Ishikawa (cell line): ENCODE measurements at regions not wholly inside any gene's neighbourhood (a gene's known extent, or its start where the extent isn't known, plus 50 kb on each side); places are given as distances from the start of the nearest gene placed in this dataset.

Experiments used
- CEBPB ChIP-seq: IDR thresholded peaks from 2 replicates; pipeline ENCODE4 v1.6.1; 2012
- CREB1 ChIP-seq: IDR thresholded peaks from 2 replicates; pipeline ENCODE4 v1.6.1; 2012; ENCODE audit warnings: low read depth
- EGR1 ChIP-seq: IDR thresholded peaks from 2 replicates; pipeline ENCODE4 v1.6.1; 2012
- EP300 ChIP-seq: IDR thresholded peaks from 2 replicates; pipeline ENCODE4 v1.6.1; 2012; ENCODE audit warnings: borderline replicate concordance
- FOXM1 ChIP-seq: IDR thresholded peaks from 2 replicates; pipeline ENCODE4 v1.6.1; 2012; ENCODE audit warnings: low read depth, borderline replicate concordance
- NFIC ChIP-seq: IDR thresholded peaks from 2 replicates; pipeline ENCODE4 v1.6.1; 2012
- RAD21 ChIP-seq: IDR thresholded peaks from 2 replicates; pipeline ENCODE4 v1.6.1; 2012; ENCODE audit warnings: low read depth
- TAF1 ChIP-seq: IDR thresholded peaks from 2 replicates; pipeline ENCODE4 v1.6.1; 2012; ENCODE audit warnings: low read depth, mild to moderate bottlenecking
- TCF12 ChIP-seq: IDR thresholded peaks from 2 replicates; pipeline ENCODE4 v1.6.1; 2012; ENCODE audit warnings: low read depth
- TEAD4 ChIP-seq: IDR thresholded peaks from 2 replicates; pipeline ENCODE4 v1.6.1; 2012
- YY1 ChIP-seq: IDR thresholded peaks from 2 replicates; pipeline ENCODE4 v1.6.1; 2012; ENCODE audit warnings: low read depth
- ZBTB7A ChIP-seq: IDR thresholded peaks from 2 replicates; pipeline ENCODE4 v1.6.1; 2012; ENCODE audit warnings: low read depth
- TF ChIP-seq, protein P1 (sequence below): IDR thresholded peaks from 2 replicates; pipeline ENCODE4 v1.6.1; 2012; ENCODE audit warnings: low read depth, mild to moderate bottlenecking
- TF ChIP-seq, protein P2 (sequence below): IDR thresholded peaks from 2 replicates; pipeline ENCODE4 v1.6.1; 2012
- TF ChIP-seq, protein P3 (sequence below): IDR thresholded peaks from 2 replicates; pipeline ENCODE4 v1.6.1; 2012

DNA sequence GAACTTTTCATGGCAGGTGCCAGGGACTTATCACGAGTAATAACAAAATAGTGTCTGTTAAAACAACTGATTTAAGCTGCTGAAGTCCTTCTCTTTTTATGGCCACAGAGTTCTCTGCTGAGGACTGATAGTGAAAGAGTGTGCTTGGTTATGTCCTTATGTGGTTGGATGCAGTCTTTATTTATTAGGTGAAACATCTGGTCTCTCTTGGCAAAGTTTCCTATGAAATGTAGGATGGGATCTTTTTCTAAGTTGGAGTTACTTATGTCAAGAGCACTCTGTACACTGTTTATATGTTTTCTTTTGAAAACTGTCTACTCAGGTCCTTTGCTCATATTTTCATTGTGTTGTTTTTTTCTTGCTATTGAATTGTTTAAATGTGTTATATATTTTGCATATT, 1816.1 kb upstream of the C9orf72 start:
- TF ChIP-seq NFIC (no peak), TCF12 (no peak), CEBPB (no peak)

DNA sequence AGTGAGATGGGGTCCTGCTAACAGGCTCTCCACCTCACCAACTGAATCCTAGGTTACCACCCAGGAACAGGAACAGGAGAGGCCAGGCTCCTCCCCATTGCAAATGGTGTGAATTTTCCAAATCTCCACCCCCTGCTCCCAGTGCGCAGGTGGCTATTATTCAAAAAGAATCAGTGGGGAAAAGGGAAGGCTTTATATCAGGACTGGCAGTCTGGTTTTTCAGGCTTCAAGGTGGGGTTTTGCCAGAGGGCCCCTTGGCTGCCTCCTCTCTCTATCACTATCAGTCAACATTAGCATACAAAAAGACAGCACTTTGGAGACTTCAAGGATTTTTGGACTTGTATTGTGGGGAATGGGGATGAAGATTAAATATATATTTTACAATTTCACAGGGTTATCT, 1817.6 kb upstream of the C9orf72 start:
- no peak for TF ChIP-seq EP300

DNA sequence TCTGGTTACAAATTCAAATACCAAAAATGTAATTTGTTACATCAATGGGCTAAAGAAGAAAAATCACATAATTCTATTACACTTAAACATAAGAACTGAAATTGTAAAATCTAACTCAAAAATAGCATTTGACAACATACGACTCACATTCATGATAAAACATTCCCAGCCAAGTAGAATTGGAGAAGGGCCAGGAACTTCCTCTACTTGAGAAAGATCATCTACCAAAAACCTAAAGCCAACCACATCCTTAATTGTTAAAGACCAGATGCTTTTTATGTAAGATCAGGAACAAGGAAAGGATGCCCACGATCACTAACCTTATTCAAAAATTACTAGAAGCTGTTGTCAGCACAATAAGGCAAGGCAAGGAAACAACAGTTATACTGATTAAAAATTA, 1819.8 kb upstream of the C9orf72 start:
- TF ChIP-seq, protein P1, sequence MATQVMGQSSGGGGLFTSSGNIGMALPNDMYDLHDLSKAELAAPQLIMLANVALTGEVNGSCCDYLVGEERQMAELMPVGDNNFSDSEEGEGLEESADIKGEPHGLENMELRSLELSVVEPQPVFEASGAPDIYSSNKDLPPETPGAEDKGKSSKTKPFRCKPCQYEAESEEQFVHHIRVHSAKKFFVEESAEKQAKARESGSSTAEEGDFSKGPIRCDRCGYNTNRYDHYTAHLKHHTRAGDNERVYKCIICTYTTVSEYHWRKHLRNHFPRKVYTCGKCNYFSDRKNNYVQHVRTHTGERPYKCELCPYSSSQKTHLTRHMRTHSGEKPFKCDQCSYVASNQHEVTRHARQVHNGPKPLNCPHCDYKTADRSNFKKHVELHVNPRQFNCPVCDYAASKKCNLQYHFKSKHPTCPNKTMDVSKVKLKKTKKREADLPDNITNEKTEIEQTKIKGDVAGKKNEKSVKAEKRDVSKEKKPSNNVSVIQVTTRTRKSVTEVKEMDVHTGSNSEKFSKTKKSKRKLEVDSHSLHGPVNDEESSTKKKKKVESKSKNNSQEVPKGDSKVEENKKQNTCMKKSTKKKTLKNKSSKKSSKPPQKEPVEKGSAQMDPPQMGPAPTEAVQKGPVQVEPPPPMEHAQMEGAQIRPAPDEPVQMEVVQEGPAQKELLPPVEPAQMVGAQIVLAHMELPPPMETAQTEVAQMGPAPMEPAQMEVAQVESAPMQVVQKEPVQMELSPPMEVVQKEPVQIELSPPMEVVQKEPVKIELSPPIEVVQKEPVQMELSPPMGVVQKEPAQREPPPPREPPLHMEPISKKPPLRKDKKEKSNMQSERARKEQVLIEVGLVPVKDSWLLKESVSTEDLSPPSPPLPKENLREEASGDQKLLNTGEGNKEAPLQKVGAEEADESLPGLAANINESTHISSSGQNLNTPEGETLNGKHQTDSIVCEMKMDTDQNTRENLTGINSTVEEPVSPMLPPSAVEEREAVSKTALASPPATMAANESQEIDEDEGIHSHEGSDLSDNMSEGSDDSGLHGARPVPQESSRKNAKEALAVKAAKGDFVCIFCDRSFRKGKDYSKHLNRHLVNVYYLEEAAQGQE, result no peak
- TF ChIP-seq TEAD4 (no peak), YY1 (no peak), CREB1 (no peak), TAF1 (no peak), NFIC (no peak), FOXM1 (no peak), RAD21 (no peak), EP300 (no peak), ZBTB7A (no peak), CEBPB (no peak), TCF12 (no peak), EGR1 (no peak)
- TF ChIP-seq, protein P2, sequence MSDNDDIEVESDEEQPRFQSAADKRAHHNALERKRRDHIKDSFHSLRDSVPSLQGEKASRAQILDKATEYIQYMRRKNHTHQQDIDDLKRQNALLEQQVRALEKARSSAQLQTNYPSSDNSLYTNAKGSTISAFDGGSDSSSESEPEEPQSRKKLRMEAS, result no peak
- TF ChIP-seq, protein P3, sequence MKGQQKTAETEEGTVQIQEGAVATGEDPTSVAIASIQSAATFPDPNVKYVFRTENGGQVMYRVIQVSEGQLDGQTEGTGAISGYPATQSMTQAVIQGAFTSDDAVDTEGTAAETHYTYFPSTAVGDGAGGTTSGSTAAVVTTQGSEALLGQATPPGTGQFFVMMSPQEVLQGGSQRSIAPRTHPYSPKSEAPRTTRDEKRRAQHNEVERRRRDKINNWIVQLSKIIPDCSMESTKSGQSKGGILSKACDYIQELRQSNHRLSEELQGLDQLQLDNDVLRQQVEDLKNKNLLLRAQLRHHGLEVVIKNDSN, result no peak

DNA sequence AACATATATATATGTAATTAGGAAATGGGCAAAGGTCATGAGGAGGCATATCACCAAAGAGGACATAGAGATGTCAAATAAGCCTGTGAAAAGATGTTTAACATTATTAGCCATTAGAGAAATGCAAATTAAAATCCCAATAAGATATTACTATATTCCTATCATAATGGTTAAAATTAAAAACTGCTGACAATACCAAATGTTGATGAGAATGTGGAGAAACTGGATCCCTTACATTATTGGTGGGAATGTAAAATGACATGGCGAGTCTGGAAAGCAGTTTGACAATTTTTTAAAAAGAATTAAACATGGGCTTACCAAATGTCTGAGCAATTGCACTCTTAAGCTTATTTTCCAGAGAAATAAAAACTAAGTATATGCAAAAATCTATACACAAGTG, 1821.6 kb upstream of the C9orf72 start:
- TF ChIP-seq, protein P1, result no peak
- TF ChIP-seq YY1 (no peak), FOXM1 (no peak), EP300 (no peak), EGR1 (no peak), TCF12 (no peak), TAF1 (no peak), NFIC (no peak), CREB1 (no peak), ZBTB7A (no peak), RAD21 (no peak)
- TF ChIP-seq, protein P2, result no peak
- TF ChIP-seq, protein P3, result no peak

DNA sequence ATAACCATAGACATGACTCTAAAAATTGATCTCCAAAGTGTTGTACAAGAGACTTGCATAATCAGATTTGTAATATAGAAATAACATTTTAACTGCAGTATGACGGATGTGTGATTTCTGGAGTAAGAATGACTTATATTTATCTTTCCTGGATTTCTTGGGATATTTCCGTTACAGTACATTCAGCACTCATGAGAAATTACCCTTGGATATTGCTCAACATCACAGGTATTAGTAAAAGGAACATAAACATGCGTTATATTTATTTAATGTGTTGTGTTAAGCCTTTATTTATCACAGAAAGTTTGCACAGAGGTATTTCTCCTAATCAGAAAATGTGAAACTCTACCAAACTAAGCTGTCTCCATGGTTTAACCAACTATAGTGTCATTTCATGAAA, 1823.9 kb upstream of the C9orf72 start:
- TF ChIP-seq, protein P2, result no peak
- no peak for TF ChIP-seq NFIC
- no peak for TF ChIP-seq TEAD4
- no peak for TF ChIP-seq EGR1
- TF ChIP-seq RAD21, result no peak

DNA sequence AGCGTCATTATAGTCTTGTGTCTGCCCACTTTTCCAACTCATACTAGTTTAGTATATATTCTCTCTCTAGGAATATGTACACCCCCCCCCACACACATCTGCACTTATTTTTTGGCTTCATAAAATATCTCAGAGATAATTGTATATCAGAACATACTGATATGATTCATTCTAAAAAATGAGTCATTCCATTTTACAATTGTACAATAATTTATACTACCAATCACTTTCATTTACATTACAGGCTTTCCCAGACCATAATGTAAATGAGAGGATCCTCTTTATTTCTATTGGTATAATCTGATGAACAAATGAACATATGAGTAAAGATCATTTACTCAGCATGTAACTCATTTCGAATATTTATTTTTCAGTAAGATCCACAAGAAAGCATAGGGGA, 1842.9 kb upstream of the C9orf72 start:
- TF ChIP-seq TCF12 (no peak), TEAD4 (no peak), CREB1 (no peak), TAF1 (no peak), ZBTB7A (no peak), CEBPB (no peak), FOXM1 (no peak), RAD21 (no peak), EP300 (no peak), NFIC (no peak)
- TF ChIP-seq, protein P2, result no peak
- TF ChIP-seq, protein P3, result no peak
- TF ChIP-seq, protein P1, result no peak
